ENCODE measurements at regions not wholly inside any gene's neighbourhood (a gene's known extent, or its start where the extent isn't known, plus 50 kb on each side); places are given as distances from the start of the nearest gene placed in this dataset.

DNA sequence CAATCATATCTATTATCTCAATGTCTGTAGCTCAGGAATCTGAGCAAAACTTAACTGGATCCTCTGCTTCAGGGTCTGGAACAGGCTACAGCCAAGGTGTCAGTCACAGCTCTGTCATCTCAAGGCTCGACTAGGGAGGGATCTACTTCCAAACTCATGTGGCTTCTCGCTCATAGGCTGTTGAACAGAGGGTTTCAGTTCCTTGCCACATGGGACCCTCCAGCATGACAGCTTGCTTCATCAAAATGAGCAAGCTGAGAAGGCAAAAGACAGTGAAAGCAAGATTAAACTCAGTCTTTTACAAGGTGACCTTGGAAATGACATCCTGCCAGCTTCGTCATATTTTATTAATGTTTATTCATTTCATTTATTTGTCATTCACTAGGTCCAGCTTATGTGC, 111.7 kb downstream of the GADD45G start:
- TF ChIP-seq CTCF (IDR thresholded peaks at IDR 0.05) (no peak), POLR2A (IDR thresholded peaks at IDR 0.05) (no peak), POLR2AphosphoS5 (IDR thresholded peaks at IDR 0.05) (no peak)

Data from upper lobe of left lung (tissue), 4 donors.